ENCODE measurements at regions not wholly inside any gene's neighbourhood (a gene's known extent, or its start where the extent isn't known, plus 50 kb on each side); places are given as distances from the start of the nearest gene placed in this dataset.

DNA sequence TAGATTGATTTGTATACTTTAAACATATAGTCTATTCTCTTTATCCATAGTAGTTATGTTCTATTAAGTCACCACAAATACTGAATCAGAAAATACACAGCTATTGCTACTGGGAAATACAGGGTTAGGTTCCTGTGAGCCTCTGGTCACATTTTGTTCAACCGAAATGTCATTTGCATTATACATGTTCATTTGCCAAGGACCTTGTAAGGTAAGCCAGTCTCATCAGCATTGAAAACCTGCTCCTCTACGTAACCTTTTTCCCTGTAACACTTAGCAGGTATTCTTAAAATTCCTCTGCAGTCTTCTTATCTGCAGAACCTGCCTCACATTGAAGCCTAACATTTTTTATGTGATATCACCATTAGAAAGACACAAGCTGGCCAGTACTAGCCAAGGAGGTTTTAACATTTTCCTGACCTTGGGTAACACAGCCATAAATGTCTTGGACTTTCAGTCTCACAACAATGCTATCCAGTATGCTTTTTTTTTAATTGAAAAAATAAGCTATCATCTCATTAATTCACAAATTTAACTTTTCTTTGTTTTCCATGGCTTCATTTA is 765.7 kb upstream of the IGFBP7 start:
- ATAC-seq (ENCODE audit: low FRiP score) (no peak), DNase-seq (ENCODE audit: low spot score) (no peak)
- TF ChIP-seq, protein P1, sequence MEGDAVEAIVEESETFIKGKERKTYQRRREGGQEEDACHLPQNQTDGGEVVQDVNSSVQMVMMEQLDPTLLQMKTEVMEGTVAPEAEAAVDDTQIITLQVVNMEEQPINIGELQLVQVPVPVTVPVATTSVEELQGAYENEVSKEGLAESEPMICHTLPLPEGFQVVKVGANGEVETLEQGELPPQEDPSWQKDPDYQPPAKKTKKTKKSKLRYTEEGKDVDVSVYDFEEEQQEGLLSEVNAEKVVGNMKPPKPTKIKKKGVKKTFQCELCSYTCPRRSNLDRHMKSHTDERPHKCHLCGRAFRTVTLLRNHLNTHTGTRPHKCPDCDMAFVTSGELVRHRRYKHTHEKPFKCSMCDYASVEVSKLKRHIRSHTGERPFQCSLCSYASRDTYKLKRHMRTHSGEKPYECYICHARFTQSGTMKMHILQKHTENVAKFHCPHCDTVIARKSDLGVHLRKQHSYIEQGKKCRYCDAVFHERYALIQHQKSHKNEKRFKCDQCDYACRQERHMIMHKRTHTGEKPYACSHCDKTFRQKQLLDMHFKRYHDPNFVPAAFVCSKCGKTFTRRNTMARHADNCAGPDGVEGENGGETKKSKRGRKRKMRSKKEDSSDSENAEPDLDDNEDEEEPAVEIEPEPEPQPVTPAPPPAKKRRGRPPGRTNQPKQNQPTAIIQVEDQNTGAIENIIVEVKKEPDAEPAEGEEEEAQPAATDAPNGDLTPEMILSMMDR (IDR thresholded peaks at IDR 0.05), result no peak

DNA sequence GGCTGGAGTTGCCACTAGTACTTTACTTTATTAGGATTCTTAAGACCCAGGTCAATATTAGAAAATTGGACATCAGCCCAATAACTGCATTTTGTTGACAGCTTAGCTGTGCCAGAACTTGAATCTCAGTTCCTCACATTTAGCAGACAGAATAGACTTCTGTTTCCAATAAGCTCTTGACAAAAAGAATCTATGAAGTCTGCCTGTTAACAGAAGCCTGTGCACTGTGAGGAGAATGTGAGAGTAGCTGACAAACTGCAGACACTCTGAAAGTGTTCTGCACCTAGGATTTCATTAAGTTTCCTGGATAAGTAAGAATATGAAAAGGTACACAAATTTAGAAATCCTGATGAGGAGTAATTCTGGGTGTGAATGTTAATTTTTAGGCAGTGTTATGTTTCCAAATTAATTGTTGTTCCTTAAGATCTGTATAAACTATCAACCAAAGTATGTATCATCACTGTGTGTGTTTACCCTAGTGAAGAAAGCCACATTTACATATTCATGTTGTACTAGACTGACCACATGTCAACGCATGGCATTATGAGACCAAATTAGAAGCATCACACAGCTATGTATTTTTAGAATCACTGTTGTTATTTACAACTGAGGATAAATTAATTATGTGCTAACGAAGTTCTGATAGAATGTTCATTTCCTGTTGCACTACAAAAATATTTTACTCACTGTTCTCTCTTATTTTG is 756.4 kb upstream of the IGFBP7 start:
- DNase-seq (ENCODE audit: low spot score) (no peak), ATAC-seq (ENCODE audit: low FRiP score) (no peak)
- TF ChIP-seq, protein P1 (IDR thresholded peaks at IDR 0.05), result no peak

DNA sequence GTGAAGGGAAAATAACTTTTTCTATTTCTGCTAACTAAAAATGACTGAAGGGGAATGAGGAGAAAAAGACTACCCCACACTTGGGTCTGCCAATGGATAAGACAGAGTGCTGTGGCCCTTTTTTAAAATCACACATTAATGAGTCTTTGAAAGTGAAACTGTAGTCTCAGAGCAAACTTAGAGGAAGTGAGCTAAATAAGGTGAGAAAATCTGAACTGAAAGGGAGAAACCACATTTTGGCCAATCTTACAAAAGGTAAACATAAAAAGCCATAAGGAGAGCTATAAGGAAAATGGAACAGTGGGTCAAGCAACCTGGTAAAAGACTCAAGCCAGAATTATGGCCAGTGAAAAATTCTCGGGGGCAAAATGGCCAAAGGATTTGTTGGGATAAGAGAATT is 755.1 kb upstream of the IGFBP7 start:
- TF ChIP-seq, protein P1 (IDR thresholded peaks at IDR 0.05), result no peak
- ATAC-seq (ENCODE audit: low FRiP score), result no peak
- DNase-seq (ENCODE audit: low spot score), result no peak

DNA sequence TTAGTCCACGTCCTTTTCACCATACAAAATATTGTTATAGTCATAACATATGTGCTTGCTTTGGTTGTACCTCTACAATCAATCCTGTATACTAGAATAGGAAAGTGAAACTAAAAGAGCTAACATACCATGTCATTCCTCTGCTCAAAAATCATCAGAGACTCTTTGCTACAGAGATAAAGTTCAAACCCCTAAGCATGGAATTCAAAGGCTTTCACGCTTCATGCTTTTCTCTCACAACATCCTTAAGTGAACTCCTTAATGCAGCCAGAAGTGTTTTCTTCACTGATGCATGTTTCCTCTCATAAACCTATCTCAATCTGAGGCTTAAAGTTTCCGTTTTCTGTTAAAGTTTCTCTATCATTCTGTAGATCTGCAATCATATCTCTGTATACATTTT is 744.6 kb upstream of the IGFBP7 start:
- no peak for DNase-seq (ENCODE audit: low spot score)
- TF ChIP-seq, protein P1 (IDR thresholded peaks at IDR 0.05), result no peak
- no peak for ATAC-seq (ENCODE audit: low FRiP score)

DNA sequence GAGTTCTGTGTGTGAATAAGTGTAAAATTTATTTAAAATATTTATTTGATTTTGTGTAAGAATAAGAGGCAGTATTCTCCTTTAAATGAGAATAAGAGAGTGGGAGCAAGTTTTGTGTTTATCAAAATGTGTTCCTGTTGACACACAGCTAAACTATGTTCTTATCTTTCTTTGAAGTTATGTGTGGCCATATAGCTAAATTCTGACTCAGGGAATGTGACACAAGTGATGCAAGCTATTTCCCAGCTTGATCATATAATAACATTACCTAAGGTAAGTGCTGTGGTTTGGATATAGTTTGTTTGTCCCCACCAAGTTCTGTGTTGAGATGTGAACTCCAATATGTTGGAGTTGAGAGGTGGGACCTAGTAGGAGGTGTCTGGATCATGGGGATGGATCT is 740.0 kb upstream of the IGFBP7 start:
- DNase-seq (ENCODE audit: low spot score) (no peak), ATAC-seq (ENCODE audit: low FRiP score) (no peak)
- TF ChIP-seq, protein P1 (IDR thresholded peaks at IDR 0.05), result no peak

DNA sequence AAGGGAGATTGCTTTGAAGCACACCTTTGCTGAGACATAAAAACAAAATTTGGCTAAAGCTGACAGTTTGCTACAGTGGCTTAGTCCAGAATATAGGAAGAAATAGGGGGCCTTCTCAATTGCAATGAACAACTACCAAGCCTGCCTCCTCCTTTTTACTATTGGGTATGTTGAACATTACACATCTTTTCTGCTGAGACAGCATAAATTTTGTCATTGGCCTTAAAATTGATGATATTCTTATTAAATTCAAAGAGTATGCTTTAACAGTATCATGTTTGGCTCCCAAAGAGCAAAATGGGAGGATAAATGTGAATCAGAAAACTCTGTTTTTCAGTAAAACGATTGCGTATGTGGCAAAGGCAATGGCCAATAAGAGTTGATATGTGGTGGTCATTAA is 721.9 kb upstream of the IGFBP7 start:
- no peak for DNase-seq (ENCODE audit: low spot score)
- ATAC-seq (ENCODE audit: low FRiP score), result no peak
- TF ChIP-seq, protein P1 (IDR thresholded peaks at IDR 0.05), result no peak

DNA sequence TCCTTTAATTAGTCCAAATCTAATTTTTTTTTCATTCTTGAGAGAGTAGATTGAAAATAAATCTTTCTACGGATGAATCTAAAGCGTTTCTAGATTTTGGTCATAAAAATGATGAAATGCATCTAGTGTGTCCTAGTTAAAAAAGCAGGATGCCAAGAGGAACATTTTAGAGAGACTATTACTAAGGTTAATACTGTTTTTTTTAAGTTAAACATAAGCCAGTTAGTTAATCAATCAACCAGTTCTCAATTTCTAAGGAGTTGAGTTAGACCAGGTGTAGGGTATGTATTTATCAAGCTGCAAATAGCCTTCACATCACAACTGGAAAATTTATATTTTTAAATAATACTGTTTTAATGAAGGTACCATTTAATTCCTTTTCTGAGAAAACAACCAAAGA is 679.5 kb upstream of the IGFBP7 start:
- TF ChIP-seq, protein P1 (IDR thresholded peaks at IDR 0.05), result no peak
- ATAC-seq (ENCODE audit: low FRiP score) (no peak), DNase-seq (ENCODE audit: low spot score) (no peak)

Measured in omental fat pad (tissue), 3 donors.